Parathyroid adenoma (tissue), 2 donors: ENCODE measurements at regions not wholly inside any gene's neighbourhood (a gene's known extent, or its start where the extent isn't known, plus 50 kb on each side); places are given as distances from the start of the nearest gene placed in this dataset.
A peak's percentile ranks its signal among the peaks of the same experiment; 100 is the strongest.

Experiments
- H2AFZ ChIP-seq: fragments of 300-600 bp; sonication (generic); one replicate; pipeline ENCODE4 v1.7.0; 2017; ENCODE audit warnings: antibody characterized with exemption, mild to moderate bottlenecking
- H3K27ac ChIP-seq: fragments of 300-600 bp; sonication (generic); one replicate; pipeline ENCODE4 v1.7.0; 2017
- H3K27me3 ChIP-seq: fragments of 300-600 bp; sonication (generic); one replicate; pipeline ENCODE4 v1.7.0; 2017; ENCODE audit warnings: low read length; ENCODE audit not compliant: control insufficient read depth, insufficient read depth
- H3K36me3 ChIP-seq: fragments of 300-600 bp; sonication (generic); one replicate; pipeline ENCODE4 v1.7.0; 2017; ENCODE audit warnings: low read length; ENCODE audit not compliant: control insufficient read depth, insufficient read depth
- H3K4me1 ChIP-seq: fragments of 300-600 bp; sonication (generic); one replicate; pipeline ENCODE4 v1.7.0; 2017; ENCODE audit warnings: control low read depth
- H3K4me2 ChIP-seq: fragments of 300-600 bp; sonication (generic); one replicate; pipeline ENCODE4 v1.7.0; 2017; ENCODE audit warnings: low read length
- H3K4me3 ChIP-seq: fragments of 300-600 bp; sonication (generic); one replicate; pipeline ENCODE4 v1.7.0; 2017; ENCODE audit warnings: low read depth, low read length
- H3K79me2 ChIP-seq: fragments of 300-600 bp; sonication (generic); one replicate; pipeline ENCODE4 v1.7.0; 2017; ENCODE audit warnings: control low read depth
- H3K9ac ChIP-seq: fragments of 300-600 bp; sonication (generic); one replicate; pipeline ENCODE4 v1.7.0; 2017; ENCODE audit warnings: mild to moderate bottlenecking
- H3K9me3 ChIP-seq: fragments of 300-600 bp; sonication (generic); one replicate; pipeline ENCODE4 v1.7.0; 2017; ENCODE audit warnings: low read length; ENCODE audit not compliant: control insufficient read depth
- TF ChIP-seq, protein P1 (sequence below): fragments of 300-600 bp; sonication (generic); IDR thresholded peaks from one replicate; pipeline ENCODE4 v1.7.0; 2017; ENCODE audit warnings: antibody characterized with exemption, mild to moderate bottlenecking
- donor health status: primary hyperparathyroidism.

DNA sequence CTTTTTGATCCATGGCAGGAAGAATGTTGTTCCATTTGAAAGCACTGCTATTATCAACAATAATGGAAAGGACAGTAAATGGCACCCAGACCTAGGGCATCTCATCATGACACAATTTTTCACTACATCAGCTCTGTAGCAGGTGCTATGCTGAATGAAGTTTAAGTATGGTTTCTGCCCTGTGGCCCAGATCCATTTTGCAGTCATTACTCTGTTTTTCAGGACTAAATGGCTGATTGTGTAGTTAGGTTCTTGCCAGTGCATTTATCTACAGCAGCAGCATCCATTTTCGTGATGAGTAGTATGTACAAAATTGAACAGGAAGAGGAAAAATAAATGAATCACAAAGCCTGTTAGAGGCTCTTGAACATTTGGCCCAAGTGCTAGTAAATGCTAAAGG is 270.5 kb upstream of the CD180 start:
- Histone ChIP-seq H2AFZ (no peak overlapping the region), H3K4me1 (no peaks in the 10 kb centered on the region), H3K9ac (no peak overlapping the region), H3K27me3 (no peaks in the 10 kb centered on the region), H3K4me2 (no peak overlapping the region), H3K79me2 (no peaks in the 10 kb centered on the region), H3K27ac (no peak overlapping the region), H3K9me3 (no peaks in the 10 kb centered on the region), H3K36me3 (no peaks in the 10 kb centered on the region), H3K4me3 (no peak overlapping the region)
- TF ChIP-seq, protein P1, sequence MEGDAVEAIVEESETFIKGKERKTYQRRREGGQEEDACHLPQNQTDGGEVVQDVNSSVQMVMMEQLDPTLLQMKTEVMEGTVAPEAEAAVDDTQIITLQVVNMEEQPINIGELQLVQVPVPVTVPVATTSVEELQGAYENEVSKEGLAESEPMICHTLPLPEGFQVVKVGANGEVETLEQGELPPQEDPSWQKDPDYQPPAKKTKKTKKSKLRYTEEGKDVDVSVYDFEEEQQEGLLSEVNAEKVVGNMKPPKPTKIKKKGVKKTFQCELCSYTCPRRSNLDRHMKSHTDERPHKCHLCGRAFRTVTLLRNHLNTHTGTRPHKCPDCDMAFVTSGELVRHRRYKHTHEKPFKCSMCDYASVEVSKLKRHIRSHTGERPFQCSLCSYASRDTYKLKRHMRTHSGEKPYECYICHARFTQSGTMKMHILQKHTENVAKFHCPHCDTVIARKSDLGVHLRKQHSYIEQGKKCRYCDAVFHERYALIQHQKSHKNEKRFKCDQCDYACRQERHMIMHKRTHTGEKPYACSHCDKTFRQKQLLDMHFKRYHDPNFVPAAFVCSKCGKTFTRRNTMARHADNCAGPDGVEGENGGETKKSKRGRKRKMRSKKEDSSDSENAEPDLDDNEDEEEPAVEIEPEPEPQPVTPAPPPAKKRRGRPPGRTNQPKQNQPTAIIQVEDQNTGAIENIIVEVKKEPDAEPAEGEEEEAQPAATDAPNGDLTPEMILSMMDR = no peak

DNA sequence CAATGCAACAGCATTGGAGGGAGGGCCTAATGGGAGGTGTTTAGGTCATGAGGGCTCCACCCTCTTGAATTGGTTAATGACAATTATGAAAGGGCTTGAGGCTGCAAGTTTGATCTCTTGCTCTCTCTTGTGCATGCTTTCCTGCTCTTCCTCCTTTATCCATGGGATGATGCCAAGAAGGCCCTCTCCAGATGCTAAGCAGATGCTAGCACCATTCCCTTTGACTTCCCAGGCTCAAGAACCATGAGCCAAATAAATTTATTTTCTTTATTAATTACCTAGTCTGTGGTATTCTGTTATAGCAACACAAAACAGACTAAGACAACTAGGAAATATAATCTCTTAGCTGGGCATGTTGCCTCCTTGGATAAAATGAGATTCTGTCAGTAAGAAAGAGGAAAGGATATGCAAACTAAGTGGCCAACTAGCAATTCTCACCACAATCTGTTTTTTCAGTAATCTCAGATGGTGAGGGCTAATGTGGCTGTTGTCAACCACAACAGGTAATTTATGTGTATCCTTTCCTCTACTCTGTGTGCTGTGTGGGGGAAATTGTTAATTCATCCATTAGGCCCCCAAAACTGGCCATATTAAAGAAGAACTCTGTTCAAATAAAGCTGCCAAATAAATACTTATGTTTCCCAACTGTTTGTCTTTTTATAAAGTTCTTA is 269.1 kb upstream of the CD180 start:
- Histone ChIP-seq H3K9ac (no peak overlapping the region), H3K9me3 (no peaks in the 10 kb centered on the region), H3K27me3 (no peaks in the 10 kb centered on the region), H3K36me3 (no peaks in the 10 kb centered on the region), H2AFZ (no peak overlapping the region), H3K4me3 (no peak overlapping the region), H3K4me1 (no peaks in the 10 kb centered on the region), H3K4me2 (no peak overlapping the region), H3K27ac (no peak overlapping the region), H3K79me2 (no peaks in the 10 kb centered on the region)
- TF ChIP-seq, protein P1 = no peak

DNA sequence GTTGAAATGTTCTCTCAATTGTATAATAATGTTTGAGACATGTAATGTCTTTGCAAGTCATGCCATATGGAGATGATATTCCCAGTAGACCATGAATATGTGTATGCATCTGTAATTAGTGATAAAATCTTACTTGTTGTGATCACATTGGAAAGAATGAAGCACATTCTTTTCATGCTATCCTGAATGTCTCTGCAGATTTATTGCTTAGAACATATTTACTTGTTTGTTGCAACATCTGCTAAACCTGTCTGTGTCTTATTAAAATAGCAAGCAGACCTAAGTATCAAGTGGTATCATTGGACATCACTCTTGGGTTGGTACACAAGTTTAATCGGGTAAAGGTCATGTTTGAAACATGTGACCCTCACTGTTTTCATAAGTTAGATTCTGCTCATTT is 265.5 kb upstream of the CD180 start:
- H3K4me3 ChIP-seq = no peak overlapping the region
- no peaks in the 10 kb centered on the region for H3K79me2 ChIP-seq
- TF ChIP-seq, protein P1 = no peak
- H2AFZ ChIP-seq = no peak overlapping the region
- H3K27ac ChIP-seq = no peak overlapping the region
- no peaks in the 10 kb centered on the region for H3K27me3 ChIP-seq
- H3K4me1 ChIP-seq = no peaks in the 10 kb centered on the region
- H3K9me3 ChIP-seq = no peaks in the 10 kb centered on the region
- H3K4me2 ChIP-seq = no peak overlapping the region
- H3K36me3 ChIP-seq = no peaks in the 10 kb centered on the region
- H3K9ac ChIP-seq = no peak overlapping the region

DNA sequence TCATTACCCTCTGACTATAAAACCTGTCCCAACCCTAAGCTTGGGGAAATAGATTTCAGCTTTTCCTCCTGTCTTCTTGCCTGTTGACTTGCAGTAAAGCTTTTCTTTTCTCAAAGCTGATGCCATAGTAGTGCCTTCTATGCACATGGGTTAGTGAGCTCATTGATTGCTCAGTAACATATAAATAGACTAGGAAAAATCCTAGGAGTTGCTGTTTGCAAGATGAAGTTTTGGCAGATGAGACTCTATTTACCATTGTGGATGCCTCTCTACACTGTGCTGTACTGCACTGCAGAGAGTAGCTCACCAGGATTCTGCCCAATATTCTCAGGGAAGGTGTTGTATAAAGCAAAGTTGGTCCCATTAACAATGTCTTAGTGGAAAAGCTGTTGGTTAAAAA is 262.7 kb upstream of the CD180 start:
- TF ChIP-seq, protein P1 = no peak
- H2AFZ ChIP-seq = no peak overlapping the region

DNA sequence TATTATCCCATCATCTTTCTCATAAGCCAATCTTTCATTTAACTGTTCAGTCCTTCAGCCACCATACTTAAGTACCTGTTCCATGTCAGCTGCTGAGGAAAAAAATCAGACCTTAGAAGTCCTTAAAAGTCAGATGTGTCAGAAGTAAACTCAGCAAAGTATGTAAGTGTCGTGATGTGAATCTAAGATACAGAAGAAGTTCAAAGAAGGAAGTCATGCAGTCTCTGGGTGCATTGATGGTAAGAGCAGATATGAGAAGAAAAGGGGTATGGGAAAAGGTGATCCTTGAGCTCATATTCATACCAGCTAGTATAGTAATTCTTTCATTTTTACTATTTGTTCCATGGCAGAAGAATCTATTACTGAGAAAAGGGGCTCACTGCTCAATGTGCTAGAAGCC is 259.4 kb upstream of the CD180 start:
- TF ChIP-seq, protein P1 = no peak
- Histone ChIP-seq H3K4me2 (peak overlapping the region; percentile 32), H3K4me3 (no peak overlapping the region), H2AFZ (peak overlapping the region; percentile 11), H3K27me3 (no peaks in the 10 kb centered on the region), H3K9me3 (no peaks in the 10 kb centered on the region), H3K9ac (no peak overlapping the region), H3K79me2 (no peaks in the 10 kb centered on the region), H3K27ac (no peak overlapping the region), H3K4me1 (peaks cover 10% of the 10 kb centered on the region), H3K36me3 (no peaks in the 10 kb centered on the region)

More for the DNA sequence above, 262.7 kb upstream of the CD180 start:
- no peaks in the 10 kb centered on the region for H3K9me3 ChIP-seq
- no peak overlapping the region for H3K9ac ChIP-seq
- H3K79me2 ChIP-seq = no peaks in the 10 kb centered on the region
- H3K36me3 ChIP-seq = no peaks in the 10 kb centered on the region
- H3K4me1 ChIP-seq = peaks cover 10% of the 10 kb centered on the region
- no peak overlapping the region for H3K4me3 ChIP-seq
- H3K27me3 ChIP-seq = no peaks in the 10 kb centered on the region
- H3K27ac ChIP-seq = no peak overlapping the region
- H3K4me2 ChIP-seq = no peak overlapping the region
